ENCODE measurements at regions not wholly inside any gene's neighbourhood (a gene's known extent, or its start where the extent isn't known, plus 50 kb on each side); places are given as distances from the start of the nearest gene placed in this dataset.

- no peaks in the 10 kb centered on the region for H3K36me3 Mint-ChIP-seq
- CTCF ChIA-PET, result no interaction called here
- DNase-seq (ENCODE audit: low spot score), result no peak
- POLR2A ChIA-PET, result no interaction called here
- H3K4me3 Mint-ChIP-seq, result no peak overlapping the region
- no peaks in the 10 kb centered on the region for H3K4me1 Mint-ChIP-seq
- no peaks in the 10 kb centered on the region for H3K27me3 Mint-ChIP-seq (ENCODE audit: low read depth)
- no peaks in the 10 kb centered on the region for H3K9me3 Mint-ChIP-seq
- TF ChIP-seq FOXJ3 (CRISPR knock-in tag; IDR thresholded peaks at IDR 0.05; ENCODE audit: borderline replicate concordance) (no peak), NFE2L1 (CRISPR knock-in tag; IDR thresholded peaks at IDR 0.05) (no peak), NR1H2 (CRISPR knock-in tag; IDR thresholded peaks at IDR 0.05) (no peak), CDX4 (CRISPR knock-in tag; IDR thresholded peaks at IDR 0.05; ENCODE audit: borderline replicate concordance) (no peak), GABPB1 (CRISPR knock-in tag; IDR thresholded peaks at IDR 0.05) (no peak), ATF1 (CRISPR knock-in tag; IDR thresholded peaks at IDR 0.05) (no peak), ZNF416 (CRISPR knock-in tag; IDR thresholded peaks at IDR 0.05) (no peak), FOXP1 (CRISPR knock-in tag; IDR thresholded peaks at IDR 0.05; ENCODE audit: borderline replicate concordance) (no peak), IRF2 (CRISPR knock-in tag; IDR thresholded peaks at IDR 0.05; ENCODE audit: borderline replicate concordance, low read depth) (no peak)
- TF ChIP-seq, protein P1, sequence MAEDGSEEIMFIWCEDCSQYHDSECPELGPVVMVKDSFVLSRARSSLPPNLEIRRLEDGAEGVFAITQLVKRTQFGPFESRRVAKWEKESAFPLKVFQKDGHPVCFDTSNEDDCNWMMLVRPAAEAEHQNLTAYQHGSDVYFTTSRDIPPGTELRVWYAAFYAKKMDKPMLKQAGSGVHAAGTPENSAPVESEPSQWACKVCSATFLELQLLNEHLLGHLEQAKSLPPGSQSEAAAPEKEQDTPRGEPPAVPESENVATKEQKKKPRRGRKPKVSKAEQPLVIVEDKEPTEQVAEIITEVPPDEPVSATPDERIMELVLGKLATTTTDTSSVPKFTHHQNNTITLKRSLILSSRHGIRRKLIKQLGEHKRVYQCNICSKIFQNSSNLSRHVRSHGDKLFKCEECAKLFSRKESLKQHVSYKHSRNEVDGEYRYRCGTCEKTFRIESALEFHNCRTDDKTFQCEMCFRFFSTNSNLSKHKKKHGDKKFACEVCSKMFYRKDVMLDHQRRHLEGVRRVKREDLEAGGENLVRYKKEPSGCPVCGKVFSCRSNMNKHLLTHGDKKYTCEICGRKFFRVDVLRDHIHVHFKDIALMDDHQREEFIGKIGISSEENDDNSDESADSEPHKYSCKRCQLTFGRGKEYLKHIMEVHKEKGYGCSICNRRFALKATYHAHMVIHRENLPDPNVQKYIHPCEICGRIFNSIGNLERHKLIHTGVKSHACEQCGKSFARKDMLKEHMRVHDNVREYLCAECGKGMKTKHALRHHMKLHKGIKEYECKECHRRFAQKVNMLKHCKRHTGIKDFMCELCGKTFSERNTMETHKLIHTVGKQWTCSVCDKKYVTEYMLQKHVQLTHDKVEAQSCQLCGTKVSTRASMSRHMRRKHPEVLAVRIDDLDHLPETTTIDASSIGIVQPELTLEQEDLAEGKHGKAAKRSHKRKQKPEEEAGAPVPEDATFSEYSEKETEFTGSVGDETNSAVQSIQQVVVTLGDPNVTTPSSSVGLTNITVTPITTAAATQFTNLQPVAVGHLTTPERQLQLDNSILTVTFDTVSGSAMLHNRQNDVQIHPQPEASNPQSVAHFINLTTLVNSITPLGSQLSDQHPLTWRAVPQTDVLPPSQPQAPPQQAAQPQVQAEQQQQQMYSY (CRISPR knock-in tag; IDR thresholded peaks at IDR 0.05), result no peak
- no peak for ATAC-seq
- no peak overlapping the region for H3K27ac Mint-ChIP-seq
Measured at GRCh38 chr4:74610491-74610890, 165.6 kb downstream of the AREG start.

- CTCF ChIA-PET, result interaction anchor here (1.2 kb wide), 1 partner anchor 168 kb away, joined by 4 read pairs; the partner anchor contains the start of gene AREG
- no peak for DNase-seq (ENCODE audit: low spot score)
Measured at GRCh38 chr4:74612837-74613236, 167.9 kb downstream of the AREG start.

More at GRCh38 chr4:74612837-74613236, 167.9 kb downstream of the AREG start:
- no peak for TF ChIP-seq USF1 (CRISPR knock-in tag; IDR thresholded peaks at IDR 0.05)
- no peak for TF ChIP-seq ZNF281 (CRISPR knock-in tag; IDR thresholded peaks at IDR 0.05)
- TF ChIP-seq, protein P2, sequence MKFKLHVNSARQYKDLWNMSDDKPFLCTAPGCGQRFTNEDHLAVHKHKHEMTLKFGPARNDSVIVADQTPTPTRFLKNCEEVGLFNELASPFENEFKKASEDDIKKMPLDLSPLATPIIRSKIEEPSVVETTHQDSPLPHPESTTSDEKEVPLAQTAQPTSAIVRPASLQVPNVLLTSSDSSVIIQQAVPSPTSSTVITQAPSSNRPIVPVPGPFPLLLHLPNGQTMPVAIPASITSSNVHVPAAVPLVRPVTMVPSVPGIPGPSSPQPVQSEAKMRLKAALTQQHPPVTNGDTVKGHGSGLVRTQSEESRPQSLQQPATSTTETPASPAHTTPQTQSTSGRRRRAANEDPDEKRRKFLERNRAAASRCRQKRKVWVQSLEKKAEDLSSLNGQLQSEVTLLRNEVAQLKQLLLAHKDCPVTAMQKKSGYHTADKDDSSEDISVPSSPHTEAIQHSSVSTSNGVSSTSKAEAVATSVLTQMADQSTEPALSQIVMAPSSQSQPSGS (CRISPR knock-in tag; IDR thresholded peaks at IDR 0.05; ENCODE audit: borderline replicate concordance, low read depth), result no peak
- TF ChIP-seq FOXJ3 (CRISPR knock-in tag; IDR thresholded peaks at IDR 0.05; ENCODE audit: borderline replicate concordance), result no peak
- TF ChIP-seq NFYB (CRISPR knock-in tag; conservative IDR thresholded peaks at IDR 0.05; ENCODE audit: low read depth), result no peak
- TF ChIP-seq TP53 (CRISPR knock-in tag; IDR thresholded peaks at IDR 0.05), result no peak
- TF ChIP-seq JAZF1 (CRISPR knock-in tag; IDR thresholded peaks at IDR 0.05), result no peak
- TF ChIP-seq, protein P3, sequence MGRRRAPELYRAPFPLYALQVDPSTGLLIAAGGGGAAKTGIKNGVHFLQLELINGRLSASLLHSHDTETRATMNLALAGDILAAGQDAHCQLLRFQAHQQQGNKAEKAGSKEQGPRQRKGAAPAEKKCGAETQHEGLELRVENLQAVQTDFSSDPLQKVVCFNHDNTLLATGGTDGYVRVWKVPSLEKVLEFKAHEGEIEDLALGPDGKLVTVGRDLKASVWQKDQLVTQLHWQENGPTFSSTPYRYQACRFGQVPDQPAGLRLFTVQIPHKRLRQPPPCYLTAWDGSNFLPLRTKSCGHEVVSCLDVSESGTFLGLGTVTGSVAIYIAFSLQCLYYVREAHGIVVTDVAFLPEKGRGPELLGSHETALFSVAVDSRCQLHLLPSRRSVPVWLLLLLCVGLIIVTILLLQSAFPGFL (CRISPR knock-in tag; IDR thresholded peaks at IDR 0.05; ENCODE audit: borderline replicate concordance), result no peak
- TF ChIP-seq CBFB (CRISPR knock-in tag; IDR thresholded peaks at IDR 0.05; ENCODE audit: low read depth), result no peak
- no peak for TF ChIP-seq ZBTB21 (CRISPR knock-in tag; IDR thresholded peaks at IDR 0.05; ENCODE audit: borderline replicate concordance)
- no peak for TF ChIP-seq SMAD4 (CRISPR knock-in tag; IDR thresholded peaks at IDR 0.05)
- TF ChIP-seq CREM (CRISPR knock-in tag; IDR thresholded peaks at IDR 0.05), result no peak
- POLR2A ChIA-PET, result no interaction called here
- Mint-ChIP-seq H3K27me3 (ENCODE audit: low read depth) (no peaks in the 10 kb centered on the region), H3K4me3 (no peak overlapping the region), H3K9me3 (no peaks in the 10 kb centered on the region), H3K27ac (no peak overlapping the region), H3K4me1 (no peaks in the 10 kb centered on the region), H3K36me3 (no peaks in the 10 kb centered on the region)
- no peak for ATAC-seq
